AG09309 (cell line): ENCODE measurements at regions not wholly inside any gene's neighbourhood (a gene's known extent, or its start where the extent isn't known, plus 50 kb on each side); places are given as distances from the start of the nearest gene placed in this dataset.

Experiments used
- DNase-seq: peaks from one replicate; pipeline ENCODE4 v3.0.0-alpha.2; 2010; ENCODE audit warnings: low read depth
- H3K4me3 ChIP-seq: 2 replicates; pipeline ENCODE4 v1.5.1; 2011; ENCODE audit warnings: mild to moderate bottlenecking, low read depth, low read length, moderate library complexity; ENCODE audit not compliant: control insufficient read depth
- CTCF ChIP-seq: IDR thresholded peaks from 2 replicates; pipeline ENCODE4 v1.5.1; 2011; ENCODE audit warnings: mild to moderate bottlenecking, low read depth, low read length, inconsistent platforms; ENCODE audit not compliant: insufficient read depth, control insufficient read depth; ENCODE audit errors: missing control alignments

- no peak for TF ChIP-seq CTCF
- DNase-seq, result no peak
- H3K4me3 ChIP-seq, result no peak overlapping the region
These were observed 385.5 kb upstream of the PFKP start for GRCh38 chr10:2681891-2682290.

GRCh38 chr10:2680821-2681220 lies 386.5 kb upstream of the PFKP start:
- no peak for TF ChIP-seq CTCF
- no peak overlapping the region for H3K4me3 ChIP-seq
- DNase-seq, result no peak

GRCh38 chr10:2679646-2680045 lies 387.7 kb upstream of the PFKP start:
- H3K4me3 ChIP-seq, result no peak overlapping the region
- no peak for DNase-seq
- no peak for TF ChIP-seq CTCF

GRCh38 chr10:2676455-2676854 lies 390.9 kb upstream of the PFKP start:
- no peak overlapping the region for H3K4me3 ChIP-seq
- TF ChIP-seq CTCF, result no peak
- DNase-seq, result no peak

GRCh38 chr10:2674451-2674850 lies 392.9 kb upstream of the PFKP start:
- TF ChIP-seq CTCF, result no peak
- H3K4me3 ChIP-seq, result no peak overlapping the region
- no peak for DNase-seq

- no peak overlapping the region for H3K4me3 ChIP-seq
- no peak for DNase-seq
- TF ChIP-seq CTCF, result no peak
These were observed 396.5 kb upstream of the PFKP start for GRCh38 chr10:2670864-2671263.

- no peak overlapping the region for H3K4me3 ChIP-seq
- DNase-seq, result no peak
- TF ChIP-seq CTCF, result no peak
These were observed 401.6 kb upstream of the PFKP start for GRCh38 chr10:2665772-2666171.
